NCI-H526 (cell line): ENCODE measurements at regions not wholly inside any gene's neighbourhood (a gene's known extent, or its start where the extent isn't known, plus 50 kb on each side); places are given as distances from the start of the nearest gene placed in this dataset.
"Not testable (repeated sequence)": the region's sequence is repeated elsewhere in the genome, so short reads cannot be mapped to it uniquely, and the experiment has no call there.

ENCODE experiments used
- DNase-seq, 2 experiments: peaks; one replicate each; lab custom pipeline; 2025; lab: John Stamatoyannopoulos, UW

DNA sequence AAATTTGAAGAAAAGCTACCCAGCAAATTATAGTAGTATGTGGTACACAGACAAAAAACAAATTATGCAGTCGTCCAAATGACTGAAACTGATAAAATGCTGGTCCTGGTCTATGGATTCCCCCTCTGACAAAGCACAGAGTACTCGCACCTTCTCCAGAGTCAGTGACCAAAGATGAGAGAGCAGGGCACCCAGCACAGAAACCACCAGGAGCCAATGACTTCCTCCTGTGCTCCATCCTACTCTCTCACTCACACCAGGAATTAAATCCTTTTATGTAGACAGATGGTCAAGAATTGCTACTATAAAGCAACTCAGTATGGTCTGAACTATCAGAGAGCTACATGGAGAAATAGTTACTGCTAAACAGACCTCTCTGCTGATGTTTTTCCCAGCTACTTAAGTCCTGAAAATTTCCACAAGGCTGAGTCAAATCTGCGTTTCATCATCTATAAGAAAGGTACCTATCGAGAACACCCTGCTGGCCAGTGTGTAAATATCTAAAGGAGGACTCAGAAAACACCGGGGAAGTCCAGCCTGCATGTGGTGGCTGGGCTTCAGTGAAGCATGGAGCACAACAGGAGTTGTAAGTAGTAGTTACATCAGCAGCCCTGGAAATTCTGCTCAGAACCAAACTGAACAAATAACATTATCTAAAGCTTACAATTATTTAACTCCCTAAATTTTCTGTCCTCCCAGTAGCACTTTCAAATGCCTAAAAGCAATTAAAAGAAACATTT lies 84.5 kb upstream of the FBXO28 start:
- DNase-seq: not testable (repeated sequence)

DNA sequence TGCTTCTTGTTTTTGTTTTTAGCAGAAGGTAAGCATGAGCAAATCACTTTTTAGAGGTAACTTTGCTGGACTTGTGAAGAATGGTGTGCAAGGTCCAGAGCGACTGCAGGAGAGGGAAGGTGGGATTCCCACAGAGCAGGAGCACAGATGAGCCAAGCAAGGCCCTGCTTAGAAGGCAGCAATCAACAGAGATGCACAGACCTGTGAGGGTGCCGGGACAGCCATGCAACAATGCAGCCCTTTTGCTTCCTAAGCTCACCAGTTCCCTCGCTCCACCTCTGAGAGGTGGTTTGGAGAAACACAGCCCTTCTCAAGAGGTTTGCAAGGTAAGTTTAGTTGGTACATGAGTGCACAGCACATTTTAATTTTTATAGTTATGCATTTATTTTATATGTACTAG lies 85.1 kb upstream of the FBXO28 start:
- not testable (repeated sequence) for DNase-seq

DNA sequence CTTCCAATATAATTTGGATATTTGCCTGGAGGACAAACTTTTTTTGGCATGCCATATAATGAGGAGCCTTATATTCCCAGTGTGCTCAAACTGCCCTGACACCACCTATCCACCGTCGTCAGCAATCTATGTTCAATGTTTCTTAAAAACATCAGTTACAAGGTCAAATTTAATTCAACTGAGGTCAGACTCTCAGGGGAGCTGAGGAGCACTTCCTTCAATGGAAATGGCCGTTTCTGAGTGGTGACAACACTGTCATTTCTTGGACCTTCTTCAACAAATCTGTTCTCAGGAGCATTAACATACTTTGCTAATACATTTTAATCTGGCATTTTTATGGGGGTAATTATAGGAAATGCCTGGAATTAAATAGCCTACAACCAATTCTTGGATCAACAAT lies 90.8 kb upstream of the FBXO28 start:
- not testable (repeated sequence) for DNase-seq

DNA sequence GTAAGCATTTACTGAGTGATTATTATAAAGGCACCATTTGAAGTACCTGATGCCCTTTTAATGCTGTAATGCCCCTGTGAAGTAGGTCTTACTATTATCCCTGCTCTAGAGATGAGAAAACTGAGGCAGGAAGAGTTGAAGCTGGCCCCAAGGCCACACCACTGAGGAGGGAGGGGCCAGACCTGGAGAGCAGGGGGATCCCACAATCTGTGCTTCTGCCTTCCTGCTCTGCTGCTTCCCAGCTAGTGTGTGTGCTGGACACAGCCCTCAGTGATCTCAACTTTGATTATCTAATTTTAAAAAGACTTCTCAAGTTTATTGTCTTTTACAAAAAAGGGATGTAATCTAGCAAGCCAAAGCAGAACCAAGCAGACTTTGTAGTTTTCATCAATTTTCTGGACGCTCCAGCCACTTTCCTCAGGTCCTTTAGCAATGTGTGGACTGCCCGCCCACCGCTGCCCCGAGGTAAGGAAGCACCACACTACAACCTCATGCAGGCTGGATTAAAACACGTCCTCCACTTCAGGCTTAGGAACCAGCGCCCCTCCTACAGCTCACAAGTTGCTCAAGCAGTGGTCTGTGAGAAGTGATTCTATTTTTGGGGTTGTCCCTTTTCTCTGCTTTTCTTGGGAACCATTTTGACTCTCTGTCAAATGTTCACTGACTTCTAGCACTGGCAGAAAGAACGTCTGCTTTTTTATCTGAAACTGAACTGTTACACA lies 91.5 kb upstream of the FBXO28 start:
- DNase-seq: not testable (repeated sequence)

- not testable (repeated sequence) for DNase-seq
Measured at GRCh38 chr1:224019866-224020265, 94.0 kb upstream of the FBXO28 start.

- DNase-seq: not testable (repeated sequence)
Measured at GRCh38 chr1:224015782-224016181, 98.1 kb upstream of the FBXO28 start.

DNA sequence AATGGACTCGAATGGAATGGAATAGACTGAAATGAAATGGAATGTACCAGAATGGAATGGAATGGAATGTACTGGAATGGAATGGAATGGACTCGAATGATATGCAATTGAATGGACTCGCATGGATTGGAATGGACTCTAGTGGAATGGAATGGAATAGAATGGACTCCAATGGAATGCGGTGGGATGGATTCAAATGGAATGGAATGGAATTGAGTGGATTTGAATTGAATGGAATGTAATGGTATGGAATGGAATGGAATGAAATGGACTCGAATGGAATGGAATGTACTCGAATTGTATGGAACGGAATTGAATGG lies 99.6 kb upstream of the FBXO28 start:
- DNase-seq: no peak

GRCh38 chr1:224013626-224014329 lies 100.1 kb upstream of the FBXO28 start:
- not testable (repeated sequence) for DNase-seq

- DNase-seq: not testable (repeated sequence)
Measured at GRCh38 chr1:224012807-224013434, 101.0 kb upstream of the FBXO28 start.

- not testable (repeated sequence) for DNase-seq
Measured at GRCh38 chr1:224012162-224012561, 101.7 kb upstream of the FBXO28 start.

GRCh38 chr1:224011751-224012150 lies 102.2 kb upstream of the FBXO28 start:
- DNase-seq: not testable (repeated sequence)

GRCh38 chr1:224011153-224011552 lies 102.8 kb upstream of the FBXO28 start:
- DNase-seq: not testable (repeated sequence)

GRCh38 chr1:224005973-224006372 lies 107.9 kb upstream of the FBXO28 start:
- not testable (repeated sequence) for DNase-seq

- peak in 1 of 2 experiments; percentile 6 for DNase-seq
Measured at GRCh38 chr1:224004552-224005315, 109.2 kb upstream of the FBXO28 start.

DNA sequence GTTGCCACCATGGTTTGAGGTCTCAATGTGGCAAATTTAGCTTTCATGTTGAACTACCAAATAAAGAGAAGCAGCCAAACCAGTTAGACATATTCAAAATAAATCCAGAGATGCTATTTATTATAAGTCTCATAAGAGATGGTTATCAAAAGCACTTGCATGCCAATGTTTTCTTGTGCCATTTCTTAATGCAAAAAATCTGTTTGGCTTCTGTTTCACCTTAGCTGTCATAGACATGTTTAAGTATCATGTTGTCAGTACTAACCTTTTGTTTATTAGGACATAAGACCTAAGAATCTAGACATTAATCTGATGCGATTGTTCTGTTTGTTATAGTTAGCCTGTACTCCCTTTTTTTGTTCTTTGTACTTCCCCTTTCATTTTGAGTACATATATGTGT lies 110.0 kb upstream of the FBXO28 start:
- not testable (repeated sequence) for DNase-seq

DNA sequence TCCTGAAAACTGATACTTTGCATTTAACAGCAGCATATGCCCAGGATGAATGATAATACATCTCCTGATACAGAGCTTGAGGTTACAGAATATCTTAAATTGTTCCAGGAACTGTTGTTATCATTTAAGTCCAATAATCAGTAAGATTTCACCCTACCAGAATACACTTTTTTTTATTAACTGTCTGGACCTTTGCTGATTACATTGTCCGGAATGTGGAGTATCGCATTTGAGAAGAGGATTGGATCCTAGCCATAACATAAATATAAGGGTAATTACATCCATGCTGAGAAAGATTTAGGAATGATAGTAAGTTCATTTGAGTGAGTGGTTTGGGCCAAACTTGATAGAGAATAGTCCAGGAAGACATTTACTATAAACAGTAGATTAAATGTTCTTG lies 112.2 kb upstream of the FBXO28 start:
- DNase-seq: not testable (repeated sequence)

DNA sequence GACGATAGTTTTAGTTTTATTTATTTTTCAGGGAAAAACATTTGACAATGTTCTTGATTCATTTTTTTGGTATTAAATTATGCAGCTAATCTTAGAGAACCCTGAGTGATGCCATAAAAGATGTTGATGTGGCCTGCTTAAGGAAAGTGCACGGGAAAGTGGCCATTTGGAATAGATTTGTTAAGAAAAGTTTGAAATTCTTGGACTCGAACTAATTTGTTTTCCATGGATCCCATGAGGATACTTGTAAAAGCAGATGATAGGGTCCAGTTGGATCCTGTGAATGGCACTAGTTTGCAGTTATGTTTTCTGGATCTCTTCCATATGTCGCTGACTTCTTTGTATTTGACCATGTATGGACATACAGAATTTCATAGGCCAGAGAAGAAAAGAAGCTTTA lies 114.2 kb upstream of the FBXO28 start:
- not testable (repeated sequence) for DNase-seq

- not testable (repeated sequence) for DNase-seq
Measured at GRCh38 chr1:223998676-223999455, 115.0 kb upstream of the FBXO28 start.

GRCh38 chr1:223996376-223996775 lies 117.5 kb upstream of the FBXO28 start:
- DNase-seq: not testable (repeated sequence)

GRCh38 chr1:223992456-223993246 lies 121.3 kb upstream of the FBXO28 start:
- peak; percentile 91 to 97 for DNase-seq
